H9 (cell line): ENCODE measurements at regions not wholly inside any gene's neighbourhood (a gene's known extent, or its start where the extent isn't known, plus 50 kb on each side); places are given as distances from the start of the nearest gene placed in this dataset.

Source experiments
- DNase-seq: peaks from one replicate; pipeline ENCODE4 v3.0.0-alpha.2; 2017
- H2AFZ ChIP-seq: one replicate; pipeline ENCODE4 v1.6.1; 2013; ENCODE audit warnings: mild to moderate bottlenecking, low read length, control low read depth, moderate library complexity
- H2AK5ac ChIP-seq: 2 replicates; pipeline ENCODE4 v1.6.1; 2013; ENCODE audit warnings: low read length, control low read depth, mixed read lengths; ENCODE audit not compliant: insufficient read length
- H2BK120ac ChIP-seq: one replicate; pipeline ENCODE4 v1.6.1; 2013; ENCODE audit warnings: low read depth, mild to moderate bottlenecking, low read length, control low read depth, inconsistent platforms; ENCODE audit not compliant: poor library complexity, severe bottlenecking
- H2BK12ac ChIP-seq: 2 replicates; pipeline ENCODE4 v1.6.1; 2013; ENCODE audit warnings: low read length, control low read depth, mixed read lengths, low read depth; ENCODE audit not compliant: insufficient read length
- H2BK15ac ChIP-seq: 2 replicates; pipeline ENCODE4 v1.6.1; 2013; ENCODE audit warnings: low read depth, low read length, control low read depth
- H2BK20ac ChIP-seq: one replicate; pipeline ENCODE4 v1.6.1; 2013; ENCODE audit warnings: low read depth, mild to moderate bottlenecking, low read length, control low read depth, inconsistent platforms; ENCODE audit not compliant: poor library complexity, severe bottlenecking
- H2BK5ac ChIP-seq: 2 replicates; pipeline ENCODE4 v1.6.1; 2013; ENCODE audit warnings: low read length, control low read depth, mixed read lengths; ENCODE audit not compliant: insufficient read length
- H3K14ac ChIP-seq: 2 replicates; pipeline ENCODE4 v1.6.1; 2013; ENCODE audit warnings: low read length, control low read depth; ENCODE audit not compliant: insufficient read depth
- H3K18ac ChIP-seq: 2 replicates; pipeline ENCODE4 v1.6.1; 2013; ENCODE audit warnings: low read depth, mild to moderate bottlenecking, mixed read lengths, low read length, control low read depth; ENCODE audit not compliant: insufficient read length
- H3K23ac ChIP-seq: 2 replicates; pipeline ENCODE4 v1.6.1; 2013; ENCODE audit warnings: low read length, control low read depth, mixed read lengths, low read depth; ENCODE audit not compliant: insufficient read length
- H3K23me2 ChIP-seq: 2 replicates; pipeline ENCODE4 v1.6.1; 2013; ENCODE audit warnings: low read depth, mild to moderate bottlenecking, mixed read lengths, low read length, control low read depth; ENCODE audit not compliant: insufficient read length, poor library complexity, severe bottlenecking
- H3K27ac ChIP-seq: 2 replicates; pipeline ENCODE4 v1.5.1; 2013; ENCODE audit warnings: low read length, control low read depth, mixed read lengths, low read depth; ENCODE audit not compliant: insufficient read length
- H3K27me3 ChIP-seq: 2 replicates; pipeline ENCODE4 v1.6.1; 2013; ENCODE audit warnings: low read length, control low read depth, inconsistent platforms; ENCODE audit not compliant: insufficient read depth
- H3K4ac ChIP-seq: 2 replicates; pipeline ENCODE4 v1.6.1; 2013; ENCODE audit warnings: low read depth, mild to moderate bottlenecking, control low read depth, inconsistent platforms, low read length, moderate library complexity
- H3K4me1 ChIP-seq: 2 replicates; pipeline ENCODE4 v1.6.1; 2013; ENCODE audit warnings: low read length, control low read depth, inconsistent platforms; ENCODE audit not compliant: insufficient read depth
- H3K4me2 ChIP-seq: 2 replicates; pipeline ENCODE4 v1.6.1; 2013; ENCODE audit warnings: low read length, control low read depth, mixed read lengths; ENCODE audit not compliant: insufficient read length, insufficient read depth
- H3K56ac ChIP-seq: 2 replicates; pipeline ENCODE4 v1.6.1; 2013; ENCODE audit warnings: low read depth, mild to moderate bottlenecking, mixed read lengths, low read length, control low read depth; ENCODE audit not compliant: insufficient read length
- H3K79me1 ChIP-seq: 2 replicates; pipeline ENCODE4 v1.6.1; 2013; ENCODE audit warnings: low read depth, mild to moderate bottlenecking, moderate library complexity, low read length, control low read depth, inconsistent platforms; ENCODE audit not compliant: insufficient read depth, poor library complexity, severe bottlenecking
- H3K79me2 ChIP-seq: 2 replicates; pipeline ENCODE4 v1.6.1; 2013; ENCODE audit warnings: low read length, control low read depth, inconsistent platforms; ENCODE audit not compliant: insufficient read depth
- H3K9ac ChIP-seq: 2 replicates; pipeline ENCODE4 v1.6.1; 2013; ENCODE audit warnings: low read length, control low read depth, mixed read lengths; ENCODE audit not compliant: insufficient read length; ENCODE audit errors: extremely low read depth
- H3K9me3 ChIP-seq: one replicate; pipeline ENCODE4 v1.6.1; 2013; ENCODE audit warnings: low read depth, low read length, inconsistent platforms; ENCODE audit not compliant: control insufficient read depth
- H3T11ph ChIP-seq: one replicate; pipeline ENCODE4 v1.6.1; 2013; ENCODE audit warnings: mild to moderate bottlenecking, low read length, control low read depth, inconsistent platforms
- H4K20me1 ChIP-seq: one replicate; pipeline ENCODE4 v1.6.1; 2013; ENCODE audit not compliant: control insufficient read depth, insufficient read length, insufficient read depth
- H4K5ac ChIP-seq: 2 replicates; pipeline ENCODE4 v1.6.1; 2013; ENCODE audit warnings: low read depth, mild to moderate bottlenecking, mixed read lengths, low read length, control low read depth; ENCODE audit not compliant: insufficient read length
- H4K8ac ChIP-seq: replicated peaks from 2 replicates; pipeline ENCODE4 v1.6.1; 2013; ENCODE audit warnings: low read length, control low read depth, mixed read lengths, low read depth; ENCODE audit not compliant: insufficient read length
- H4K91ac ChIP-seq: 2 replicates; pipeline ENCODE4 v1.6.1; 2013; ENCODE audit warnings: low read depth, mild to moderate bottlenecking, moderate library complexity, mixed read lengths, low read length, control low read depth; ENCODE audit not compliant: insufficient read length
- H3K27ac Mint-ChIP-seq, 3 experiments: 2 replicates in 2 of 3; 3 replicates in 1 of 3; pipeline ENCODE4 v1.8.0; 2020 to 2021; ENCODE audit warnings: mixed read lengths in 3 of 3, mild to moderate bottlenecking in 1 of 3, moderate library complexity in 1 of 3
- H3K27me3 Mint-ChIP-seq: 2 replicates; pipeline ENCODE4 v1.8.0; 2021; ENCODE audit warnings: low read depth, mild to moderate bottlenecking, moderate library complexity, mixed read lengths
- H3K36me3 Mint-ChIP-seq, 3 experiments: 2 replicates in 2 of 3; 3 replicates in 1 of 3; pipeline ENCODE4 v1.8.0; 2020 to 2021; ENCODE audit warnings: low read depth in 3 of 3, mixed read lengths in 3 of 3; ENCODE audit not compliant: insufficient read depth in 1 of 3
- H3K4me1 Mint-ChIP-seq, 2 experiments: 2 replicates each; pipeline ENCODE4 v1.8.0; 2020; ENCODE audit warnings: mixed read lengths in 2 of 2
- H3K4me3 Mint-ChIP-seq, 2 experiments: 2 replicates in 1 of 2; 3 replicates in 1 of 2; pipeline ENCODE4 v1.8.0; 2020 to 2021; ENCODE audit warnings: mild to moderate bottlenecking in 2 of 2, mixed read lengths in 2 of 2, moderate library complexity in 1 of 2
- H3K9me3 Mint-ChIP-seq, 2 experiments: 2 replicates in 1 of 2; 3 replicates in 1 of 2; pipeline ENCODE4 v1.8.0; 2020; ENCODE audit warnings: mild to moderate bottlenecking in 2 of 2, mixed read lengths in 2 of 2, moderate library complexity in 1 of 2
- CTCF ChIP-seq: fragments of 200-600 bp; sonication (generic); conservative IDR thresholded peaks from 3 replicates; pipeline ENCODE4 v1.8.0; 2021; ENCODE audit warnings: antibody characterized with exemption, mild to moderate bottlenecking
- WGBS: extraction: QIAGEN DNeasy Blood & Tissue Kit; methylation state at CpG from one replicate; pipeline ENCODE4 v1.1.7; 2013; ENCODE audit warnings: missing lambda C conversion rate, low lambda C conversion rate, mixed read lengths; ENCODE audit not compliant: insufficient read length; ENCODE audit errors: extremely low coverage; 5-methylcytosine and 5-hydroxymethylcytosine counted together

GRCh38 chr6:11908436-11909105 is 103.5 kb upstream of the HIVEP1 start:
- Histone ChIP-seq H3K23ac (no peak overlapping the region), H2BK20ac (no peak overlapping the region), H3K9me3 (no peaks in the 10 kb centered on the region), H4K5ac (no peak overlapping the region), H3K18ac (no peak overlapping the region), H3K79me2 (no peaks in the 10 kb centered on the region), H3K4me1 (no peaks in the 10 kb centered on the region), H2AFZ (no peak overlapping the region), H3K79me1 (no peaks in the 10 kb centered on the region), H4K20me1 (no peaks in the 10 kb centered on the region), H3K56ac (no peak overlapping the region), H4K91ac (no peak overlapping the region), H2BK120ac (no peak overlapping the region), H3K14ac (no peak overlapping the region), H2BK15ac (no peak overlapping the region), H3K27ac (no peak overlapping the region), H3K23me2 (no peaks in the 10 kb centered on the region), H3K9ac (no peak overlapping the region), H3T11ph (no peak overlapping the region), H3K4me2 (no peak overlapping the region), H2AK5ac (no peak overlapping the region), H3K27me3 (no peaks in the 10 kb centered on the region), H4K8ac (no peak overlapping the region), H2BK5ac (no peak overlapping the region), H2BK12ac (no peak overlapping the region), H3K4ac (no peak overlapping the region)
- Mint-ChIP-seq H3K27ac (no peak overlapping the region), H3K36me3 (peaks cover 10 to 22% (median 16%) of the 10 kb centered on the region in 3 experiments), H3K4me3 (no peak overlapping the region), H3K9me3 (peaks cover 18% of the 10 kb centered on the region in 2 experiments), H3K27me3 (no peaks in the 10 kb centered on the region), H3K4me1 (no peaks in the 10 kb centered on the region; a peak in 1 of 4 replicates)
- no peak for TF ChIP-seq CTCF
- no CpG with 5 or more reads among the region's 2 CpGs for WGBS
- DNase-seq = no peak
